Suppressor macrophage treated with lipopolysaccharide for 4 hours (primary cell): ENCODE measurements at regions not wholly inside any gene's neighbourhood (a gene's known extent, or its start where the extent isn't known, plus 50 kb on each side); places are given as distances from the start of the nearest gene placed in this dataset.
"Not testable (repeated sequence)": the region's sequence is repeated elsewhere in the genome, so short reads cannot be mapped to it uniquely, and the experiment has no call there.

ENCODE experiments used
- DNase-seq: peaks from one replicate; pipeline ENCODE4 v3.0.0-alpha.2; 2020

GRCh38 chr2:84373391-84373790 is 85.7 kb downstream of the SUCLG1 start:
- no peak for DNase-seq

DNA sequence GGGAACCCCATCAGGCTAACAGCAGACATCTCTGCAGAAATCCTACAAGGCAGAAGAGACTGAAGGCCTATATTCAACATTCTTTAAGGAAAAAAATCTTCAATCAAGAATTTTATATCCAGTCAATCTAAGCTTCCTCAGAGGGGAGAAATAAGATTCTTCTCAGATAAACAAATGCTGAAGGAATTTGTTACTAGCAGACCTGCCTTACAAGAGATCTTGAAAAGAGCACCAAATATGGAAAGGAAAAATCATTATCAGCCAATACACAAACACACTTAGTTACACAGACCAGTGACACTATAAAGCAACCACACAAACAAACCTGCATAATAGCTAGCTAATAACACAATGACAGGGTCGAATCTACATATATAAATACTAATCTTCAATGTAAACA is 96.5 kb downstream of the SUCLG1 start:
- DNase-seq = no peak

- no peak for DNase-seq
These were observed 121.0 kb downstream of the SUCLG1 start for GRCh38 chr2:84338069-84338468.

DNA sequence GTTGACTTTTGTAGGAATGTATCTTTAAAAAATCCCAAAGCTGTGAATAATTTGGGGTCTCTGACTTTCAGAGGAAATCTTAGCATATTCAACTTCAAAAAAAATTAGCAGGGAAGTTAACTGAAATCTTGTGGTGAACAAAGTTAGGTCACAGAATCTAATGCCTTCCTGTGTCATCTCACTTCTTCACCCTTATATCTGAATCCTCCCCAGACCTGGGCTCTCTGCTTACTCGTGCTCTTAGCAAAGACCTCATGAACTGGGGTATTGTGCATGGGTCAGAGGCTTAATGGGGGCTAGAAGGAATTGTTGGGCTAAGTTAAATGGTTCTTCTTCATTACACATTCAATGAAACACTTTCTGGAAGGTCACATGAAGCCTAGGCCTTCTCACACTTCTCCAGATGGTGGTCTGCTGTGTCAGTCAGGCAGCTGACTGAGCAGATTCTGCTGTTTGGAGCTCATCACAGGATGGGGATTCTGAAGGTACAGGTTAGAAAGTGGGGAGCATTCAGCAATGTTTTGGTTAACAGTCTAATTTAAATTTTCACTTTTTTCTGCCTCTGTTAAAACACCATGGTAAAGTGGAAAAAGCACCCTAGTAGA is 131.3 kb downstream of the SUCLG1 start:
- DNase-seq = no peak

GRCh38 chr2:84326831-84327432 is 132.1 kb downstream of the SUCLG1 start:
- DNase-seq = no peak

DNA sequence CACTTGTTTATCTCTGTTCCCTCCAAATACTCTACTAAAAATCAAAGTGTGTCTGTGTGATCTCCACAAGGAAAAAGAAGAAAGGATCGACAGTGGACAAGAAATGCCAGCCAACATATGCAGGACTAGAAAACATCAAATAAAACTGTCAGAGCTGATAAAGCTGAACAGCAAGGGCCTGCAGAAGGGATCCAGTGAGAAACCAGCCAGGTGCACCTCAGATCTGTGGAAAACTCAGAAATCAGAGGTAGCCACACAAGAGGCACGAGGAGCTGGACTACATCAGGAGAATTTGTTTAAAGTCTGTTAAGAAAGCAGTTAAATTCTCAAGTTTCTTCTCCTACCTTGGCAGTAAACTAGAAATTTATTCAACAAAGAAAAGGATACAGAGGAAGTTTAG is 135.2 kb downstream of the SUCLG1 start:
- no peak for DNase-seq

- no peak for DNase-seq
These were observed 138.1 kb downstream of the SUCLG1 start for GRCh38 chr2:84320940-84321339.

- DNase-seq = no peak
These were observed 139.5 kb downstream of the SUCLG1 start for GRCh38 chr2:84319581-84319980.

- DNase-seq = no peak
These were observed 141.9 kb downstream of the SUCLG1 start for GRCh38 chr2:84317135-84317534.

- DNase-seq = peak; percentile 84
These were observed 144.2 kb downstream of the SUCLG1 start for GRCh38 chr2:84314901-84315330.

- no peak for DNase-seq
These were observed 144.8 kb downstream of the SUCLG1 start for GRCh38 chr2:84314250-84314649.

- no peak for DNase-seq
These were observed 149.8 kb downstream of the SUCLG1 start for GRCh38 chr2:84309281-84309680.

- DNase-seq = no peak
These were observed 152.7 kb downstream of the SUCLG1 start for GRCh38 chr2:84306361-84306760.

DNA sequence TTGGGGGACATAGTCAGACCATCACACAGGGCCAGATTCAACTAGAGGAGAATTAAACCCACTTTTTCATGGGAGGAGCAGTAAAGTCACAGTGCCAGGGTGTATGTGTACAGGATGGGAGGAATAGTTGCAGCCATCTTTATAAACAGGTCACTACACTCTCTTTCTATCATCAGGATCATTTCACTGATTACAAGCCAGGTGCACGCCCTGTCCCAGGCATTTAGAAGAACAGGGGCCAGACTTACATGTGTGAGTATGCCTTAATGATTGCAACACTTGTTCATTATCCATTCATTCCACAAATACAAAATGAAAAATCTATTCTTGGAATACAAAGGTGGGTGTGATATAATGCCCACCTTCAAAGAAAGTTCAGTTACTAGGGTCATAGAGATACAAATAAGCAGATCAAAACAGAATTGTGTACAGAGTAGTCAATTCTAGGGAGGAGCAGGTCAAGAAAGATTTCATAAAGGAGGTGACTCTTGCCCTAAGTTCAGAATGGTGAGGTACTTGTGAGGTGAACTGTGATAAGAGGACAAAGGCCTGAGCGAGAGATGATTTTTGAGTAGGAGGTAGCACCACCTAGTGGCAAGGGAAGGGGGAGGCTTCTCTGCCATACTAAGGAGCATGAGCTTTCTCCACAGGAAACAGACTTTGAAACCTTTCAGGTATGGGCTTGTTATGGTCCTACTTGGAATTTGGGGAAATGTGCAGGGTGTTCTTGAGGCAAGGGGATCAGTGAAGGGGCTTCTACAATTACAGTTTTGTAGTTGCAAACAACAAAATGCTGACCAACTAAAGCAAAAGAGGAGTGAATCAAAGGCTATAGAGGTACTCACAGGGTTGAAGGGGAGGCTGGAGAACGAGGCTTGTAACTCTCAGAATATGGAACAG is 156.3 kb downstream of the SUCLG1 start:
- DNase-seq = peak; percentile 42

DNA sequence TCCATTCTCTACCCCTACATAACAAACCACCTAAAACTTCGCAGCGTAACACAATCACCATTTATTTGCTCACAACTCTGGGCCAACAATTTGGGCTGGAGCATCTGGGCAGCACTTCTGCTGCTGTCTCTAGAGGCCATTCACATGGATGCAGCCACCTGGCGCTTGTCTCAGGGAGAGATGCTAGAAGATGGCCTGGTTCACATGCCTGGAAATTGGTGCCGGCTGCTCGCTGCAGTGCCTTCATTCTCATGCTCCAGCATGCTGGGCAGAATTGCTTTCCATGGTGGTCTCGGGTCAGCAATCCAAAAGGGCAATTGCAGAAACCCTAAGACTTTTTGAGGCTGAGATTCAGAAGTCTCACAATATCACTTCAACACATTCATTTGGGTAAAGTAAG is 157.4 kb downstream of the SUCLG1 start:
- no peak for DNase-seq

DNA sequence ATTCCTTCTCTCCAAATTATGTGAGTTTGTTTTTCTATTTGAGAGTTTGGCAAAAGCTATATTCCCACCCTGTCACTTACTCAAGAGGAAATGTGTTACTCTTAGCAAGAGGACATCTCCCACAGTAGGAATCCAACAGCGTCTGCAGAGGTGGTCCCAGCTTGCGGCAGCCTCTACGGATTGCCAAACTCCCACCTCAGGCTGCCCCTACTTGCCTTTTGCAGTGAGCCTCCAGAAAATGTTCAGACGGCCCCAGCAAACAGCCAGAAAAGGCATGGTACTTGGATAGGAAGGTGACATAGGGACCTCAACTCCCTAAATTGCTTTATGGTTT is 158.4 kb downstream of the SUCLG1 start:
- no peak for DNase-seq

GRCh38 chr2:84300001-84300695 is 158.9 kb downstream of the SUCLG1 start:
- not testable (repeated sequence) for DNase-seq

GRCh38 chr2:84299211-84299775 is 159.8 kb downstream of the SUCLG1 start:
- DNase-seq = no peak

GRCh38 chr2:84297155-84297554 is 161.9 kb downstream of the SUCLG1 start:
- no peak for DNase-seq

DNA sequence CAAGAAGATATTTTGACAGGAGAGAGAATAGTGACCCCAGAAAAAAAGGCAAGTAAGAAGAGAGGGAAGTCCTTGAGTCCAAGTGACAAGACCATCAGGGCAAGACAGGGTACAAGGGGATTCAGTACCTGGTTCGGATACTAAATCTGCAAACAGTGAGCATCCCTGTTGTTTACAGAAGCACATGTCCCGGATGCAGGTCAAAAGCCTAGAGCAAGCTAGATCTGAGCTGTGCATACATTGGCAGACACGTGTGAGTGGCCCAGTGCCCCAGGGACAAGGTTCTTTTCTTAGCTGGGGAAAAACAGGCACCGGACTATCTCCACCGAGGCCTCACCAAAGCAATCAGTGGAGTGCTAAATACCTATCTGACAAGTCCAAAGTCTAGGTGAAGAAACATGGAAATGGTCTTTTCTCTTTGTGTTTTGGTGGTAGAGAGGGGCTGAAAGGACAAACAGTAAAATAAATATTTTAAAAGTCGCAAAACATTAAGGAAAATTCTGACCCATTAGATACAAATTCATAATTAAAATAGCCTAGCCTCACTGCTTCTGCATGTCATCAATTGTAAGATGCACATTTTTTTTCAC is 165.2 kb downstream of the SUCLG1 start:
- no peak for DNase-seq

DNA sequence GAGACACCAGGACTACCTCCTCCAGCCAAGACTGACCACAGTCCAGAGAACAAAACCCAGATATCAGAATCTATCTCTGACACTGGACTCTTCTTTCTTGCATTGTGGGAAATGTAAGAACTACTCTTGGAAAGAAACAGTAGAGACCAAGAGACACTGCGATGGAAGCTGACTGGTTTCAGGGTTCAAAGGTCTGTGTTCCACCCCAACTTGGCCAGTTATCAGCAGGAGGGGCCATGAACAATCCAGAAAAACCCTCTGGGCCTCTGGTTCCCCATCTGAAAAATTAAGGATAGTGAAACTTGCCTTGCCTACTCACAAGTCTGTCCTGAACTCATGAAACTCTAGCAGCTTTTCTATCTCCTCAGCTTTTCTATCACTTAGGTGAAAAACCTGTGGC is 166.5 kb downstream of the SUCLG1 start:
- DNase-seq = no peak

DNA sequence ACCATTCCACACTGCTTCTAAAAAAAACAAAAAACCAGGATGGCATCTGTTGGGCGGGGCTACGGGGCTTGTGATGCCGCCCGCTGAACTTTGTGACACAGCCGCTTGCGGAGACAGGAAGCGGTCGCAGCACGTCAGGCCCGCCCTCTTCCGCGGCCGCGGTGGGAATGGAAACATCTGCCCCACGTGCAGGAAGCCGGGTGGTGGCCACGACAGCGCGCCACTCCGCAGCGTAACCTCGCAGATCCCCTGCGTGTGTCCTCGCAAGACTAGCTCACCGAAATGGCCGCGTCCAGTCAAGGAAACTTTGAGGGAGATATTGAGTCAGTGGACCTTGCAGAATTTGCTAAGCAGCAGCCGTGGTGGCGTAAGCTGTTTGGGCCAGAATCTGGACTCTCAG is 168.5 kb downstream of the SUCLG1 start:
- no peak for DNase-seq

DNA sequence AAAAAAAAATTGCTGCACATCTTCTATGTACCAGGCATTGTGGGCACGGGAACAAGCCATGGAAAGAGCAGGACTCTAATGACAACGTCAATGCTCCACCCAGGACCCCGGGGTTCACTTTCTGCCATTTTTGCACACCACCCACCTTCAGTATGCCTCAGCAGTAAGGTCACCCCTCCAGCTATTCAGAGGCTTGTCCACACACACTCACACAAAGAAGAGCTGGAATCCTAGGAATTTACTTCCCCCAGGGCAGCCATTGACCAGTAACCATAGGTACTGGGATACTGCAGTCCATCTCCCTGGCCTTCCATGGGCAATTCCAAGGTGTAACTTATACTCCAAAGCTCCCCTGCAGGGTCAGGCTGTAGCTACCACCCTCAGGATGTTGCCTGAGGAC is 170.8 kb downstream of the SUCLG1 start:
- no peak for DNase-seq
